ENCODE measurements at regions not wholly inside any gene's neighbourhood (a gene's known extent, or its start where the extent isn't known, plus 50 kb on each side); places are given as distances from the start of the nearest gene placed in this dataset.

- no peaks in the 10 kb centered on the region for H3K9me3 ChIP-seq
- FAIRE-seq = no peak
- no peak for ATAC-seq
- no peaks in the 10 kb centered on the region for H3K4me1 ChIP-seq
- 32% methylated on average over 4 of the region's 4 CpGs for WGBS (ENCODE audit: missing lambda C conversion rate)
- CTCF ChIA-PET = no interaction called here
- no peak for DNase-seq (ENCODE audit: low read depth in 1 of 2, low spot score in 1 of 2)
- no peak overlapping the region for H3K27ac ChIP-seq
- POLR2A ChIA-PET = no interaction called here
- no peak overlapping the region for H3K4me3 ChIP-seq
- H3K4me2 ChIP-seq = no peak overlapping the region
- TF ChIP-seq JUN (IDR thresholded peaks at IDR 0.05) = no peak
- no peak for TF ChIP-seq CHD4 (IDR thresholded peaks at IDR 0.05; ENCODE audit: borderline replicate concordance)
- no peak for TF ChIP-seq NFE2L2 (conservative IDR thresholded peaks at IDR 0.05; ENCODE audit: low read length)
- TF ChIP-seq MAFK (IDR thresholded peaks at IDR 0.05; ENCODE audit: partially characterized antibody) = no peak
- no peak for TF ChIP-seq CHD2 (IDR thresholded peaks at IDR 0.05; ENCODE audit: low read length, partially characterized antibody)
- TF ChIP-seq, protein P1, sequence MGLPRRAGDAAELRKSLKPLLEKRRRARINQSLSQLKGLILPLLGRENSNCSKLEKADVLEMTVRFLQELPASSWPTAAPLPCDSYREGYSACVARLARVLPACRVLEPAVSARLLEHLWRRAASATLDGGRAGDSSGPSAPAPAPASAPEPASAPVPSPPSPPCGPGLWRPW (IDR thresholded peaks at IDR 0.05) = no peak
- no peak for TF ChIP-seq NPAS2 (CRISPR knock-in tag; IDR thresholded peaks at IDR 0.05; ENCODE audit: borderline replicate concordance)
- TF ChIP-seq GATA3 (IDR thresholded peaks at IDR 0.05; ENCODE audit: borderline replicate concordance) = no peak
- no peak for TF ChIP-seq ZSCAN20 (CRISPR knock-in tag; IDR thresholded peaks at IDR 0.05)
- TF ChIP-seq USF2 (IDR thresholded peaks at IDR 0.05) = no peak
- TF ChIP-seq RFX5 (IDR thresholded peaks at IDR 0.05) = no peak
- TF ChIP-seq EHMT2 (IDR thresholded peaks at IDR 0.05; ENCODE audit: low read depth) = no peak
- no peak for TF ChIP-seq RNF2 (IDR thresholded peaks at IDR 0.05; ENCODE audit: borderline replicate concordance, low read depth)
- TF ChIP-seq MAZ (IDR thresholded peaks at IDR 0.05; ENCODE audit: borderline replicate concordance, low read depth, low read length) = no peak
- TF ChIP-seq, protein P2, sequence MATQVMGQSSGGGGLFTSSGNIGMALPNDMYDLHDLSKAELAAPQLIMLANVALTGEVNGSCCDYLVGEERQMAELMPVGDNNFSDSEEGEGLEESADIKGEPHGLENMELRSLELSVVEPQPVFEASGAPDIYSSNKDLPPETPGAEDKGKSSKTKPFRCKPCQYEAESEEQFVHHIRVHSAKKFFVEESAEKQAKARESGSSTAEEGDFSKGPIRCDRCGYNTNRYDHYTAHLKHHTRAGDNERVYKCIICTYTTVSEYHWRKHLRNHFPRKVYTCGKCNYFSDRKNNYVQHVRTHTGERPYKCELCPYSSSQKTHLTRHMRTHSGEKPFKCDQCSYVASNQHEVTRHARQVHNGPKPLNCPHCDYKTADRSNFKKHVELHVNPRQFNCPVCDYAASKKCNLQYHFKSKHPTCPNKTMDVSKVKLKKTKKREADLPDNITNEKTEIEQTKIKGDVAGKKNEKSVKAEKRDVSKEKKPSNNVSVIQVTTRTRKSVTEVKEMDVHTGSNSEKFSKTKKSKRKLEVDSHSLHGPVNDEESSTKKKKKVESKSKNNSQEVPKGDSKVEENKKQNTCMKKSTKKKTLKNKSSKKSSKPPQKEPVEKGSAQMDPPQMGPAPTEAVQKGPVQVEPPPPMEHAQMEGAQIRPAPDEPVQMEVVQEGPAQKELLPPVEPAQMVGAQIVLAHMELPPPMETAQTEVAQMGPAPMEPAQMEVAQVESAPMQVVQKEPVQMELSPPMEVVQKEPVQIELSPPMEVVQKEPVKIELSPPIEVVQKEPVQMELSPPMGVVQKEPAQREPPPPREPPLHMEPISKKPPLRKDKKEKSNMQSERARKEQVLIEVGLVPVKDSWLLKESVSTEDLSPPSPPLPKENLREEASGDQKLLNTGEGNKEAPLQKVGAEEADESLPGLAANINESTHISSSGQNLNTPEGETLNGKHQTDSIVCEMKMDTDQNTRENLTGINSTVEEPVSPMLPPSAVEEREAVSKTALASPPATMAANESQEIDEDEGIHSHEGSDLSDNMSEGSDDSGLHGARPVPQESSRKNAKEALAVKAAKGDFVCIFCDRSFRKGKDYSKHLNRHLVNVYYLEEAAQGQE (IDR thresholded peaks at IDR 0.05) = no peak
Measured at GRCh38 chr2:60309336-60309735, 244.1 kb downstream of the BCL11A start.

GRCh38 chr2:60306267-60306861 lies 247.1 kb downstream of the BCL11A start:
- CTCF ChIA-PET = interaction anchor here (0.8 to 0.9 kb wide), 2 partner anchors 9 to 10 kb away, joined by 3 to 4 read pairs; no protein-coding TSS in a partner anchor
- ATAC-seq (no peak), DNase-seq (ENCODE audit: low read depth in 1 of 2, low spot score in 1 of 2) (no peak), FAIRE-seq (no peak)
- no peak overlapping the region for H3K4me2 ChIP-seq
- H3K4me3 ChIP-seq = no peak overlapping the region
- TF ChIP-seq ZC3H11A (IDR thresholded peaks at IDR 0.05) = no peak
- TF ChIP-seq, protein P2 (IDR thresholded peaks at IDR 0.05) = no peak
- 21% methylated on average over 5 of the region's 5 CpGs for WGBS (ENCODE audit: missing lambda C conversion rate)
- no peaks in the 10 kb centered on the region for H3K9me3 ChIP-seq
- POLR2A ChIA-PET = no interaction called here
- no peak overlapping the region for H3K27ac ChIP-seq
- no peaks in the 10 kb centered on the region for H3K4me1 ChIP-seq

All from A549 (cell line).